ENCODE measurements at regions not wholly inside any gene's neighbourhood (a gene's known extent, or its start where the extent isn't known, plus 50 kb on each side); places are given as distances from the start of the nearest gene placed in this dataset.

- no TSS peak for BruUV-seq (replicated peaks)
- no peaks in the 10 kb centered on the region for H3K4me1 Mint-ChIP-seq (ENCODE audit: low read depth, unreplicated experiment)
- no peaks in the 10 kb centered on the region for H3K9me3 Mint-ChIP-seq (ENCODE audit: low read depth, unreplicated experiment)
- intact Hi-C loops (cut with micrococcal nuclease; ENCODE audit: unreplicated experiment), result no loop called here
- no peak overlapping the region for H3K27ac Mint-ChIP-seq (ENCODE audit: unreplicated experiment)
- no peaks in the 10 kb centered on the region for H3K36me3 Mint-ChIP-seq (ENCODE audit: insufficient read depth, unreplicated experiment)
- DNase-seq, result no peak
- H3K27me3 Mint-ChIP-seq (ENCODE audit: unreplicated experiment), result no peaks in the 10 kb centered on the region
- no peak for TF ChIP-seq CTCF (IDR thresholded peaks at IDR 0.05; ENCODE audit: unreplicated experiment)
- CTCF ChIA-PET, result no interaction called here
- no peak overlapping the region for H3K4me3 Mint-ChIP-seq (ENCODE audit: low read depth, unreplicated experiment)
Measured at GRCh38 chr9:78654324-78654723, 357.4 kb downstream of the PSAT1 start.

- H3K9me3 Mint-ChIP-seq (ENCODE audit: low read depth, unreplicated experiment), result no peaks in the 10 kb centered on the region
- TF ChIP-seq CTCF (IDR thresholded peaks at IDR 0.05; ENCODE audit: unreplicated experiment), result no peak
- no peaks in the 10 kb centered on the region for H3K4me1 Mint-ChIP-seq (ENCODE audit: low read depth, unreplicated experiment)
- CTCF ChIA-PET, result no interaction called here
- no peak for DNase-seq
- peaks cover 19% of the 10 kb centered on the region for H3K27me3 Mint-ChIP-seq (ENCODE audit: unreplicated experiment)
- intact Hi-C loops (cut with micrococcal nuclease; ENCODE audit: unreplicated experiment), result no loop called here
- H3K27ac Mint-ChIP-seq (ENCODE audit: unreplicated experiment), result no peak overlapping the region
- H3K4me3 Mint-ChIP-seq (ENCODE audit: low read depth, unreplicated experiment), result no peak overlapping the region
- H3K36me3 Mint-ChIP-seq (ENCODE audit: insufficient read depth, unreplicated experiment), result no peaks in the 10 kb centered on the region
- no TSS peak for BruUV-seq (replicated peaks)
Measured at GRCh38 chr9:78663369-78663768, 366.4 kb downstream of the PSAT1 start.

- Mint-ChIP-seq H3K9me3 (ENCODE audit: low read depth, unreplicated experiment) (no peaks in the 10 kb centered on the region), H3K36me3 (ENCODE audit: insufficient read depth, unreplicated experiment) (no peaks in the 10 kb centered on the region), H3K4me3 (ENCODE audit: low read depth, unreplicated experiment) (no peak overlapping the region), H3K27ac (ENCODE audit: unreplicated experiment) (no peak overlapping the region), H3K27me3 (ENCODE audit: unreplicated experiment) (peaks cover 19% of the 10 kb centered on the region), H3K4me1 (ENCODE audit: low read depth, unreplicated experiment) (no peaks in the 10 kb centered on the region)
- no peak for TF ChIP-seq CTCF (IDR thresholded peaks at IDR 0.05; ENCODE audit: unreplicated experiment)
- intact Hi-C loops (cut with micrococcal nuclease; ENCODE audit: unreplicated experiment), result no loop called here
- CTCF ChIA-PET, result interaction anchor here (0.6 kb wide), 1 partner anchor 247 kb away, joined by 4 read pairs; no protein-coding TSS in a partner anchor
- no peak for DNase-seq
- no TSS peak for BruUV-seq (replicated peaks)
Measured at GRCh38 chr9:78664370-78664769, 367.4 kb downstream of the PSAT1 start.

GRCh38 chr9:78666818-78667414, 370.0 kb downstream of the PSAT1 start:
- H3K27me3 Mint-ChIP-seq (ENCODE audit: unreplicated experiment), result no peaks in the 10 kb centered on the region
- H3K4me3 Mint-ChIP-seq (ENCODE audit: low read depth, unreplicated experiment), result no peak overlapping the region
- no TSS peak for BruUV-seq (replicated peaks)
- DNase-seq, result no peak
- CTCF ChIA-PET, result no interaction called here
- no peak for TF ChIP-seq CTCF (IDR thresholded peaks at IDR 0.05; ENCODE audit: unreplicated experiment)
- peaks cover 2% of the 10 kb centered on the region for H3K9me3 Mint-ChIP-seq (ENCODE audit: low read depth, unreplicated experiment)
- H3K27ac Mint-ChIP-seq (ENCODE audit: unreplicated experiment), result no peak overlapping the region
- intact Hi-C loops (cut with micrococcal nuclease; ENCODE audit: unreplicated experiment), result no loop called here
- H3K36me3 Mint-ChIP-seq (ENCODE audit: insufficient read depth, unreplicated experiment), result no peaks in the 10 kb centered on the region
- no peaks in the 10 kb centered on the region for H3K4me1 Mint-ChIP-seq (ENCODE audit: low read depth, unreplicated experiment)
